NCI-H82 (cell line): ENCODE measurements at regions not wholly inside any gene's neighbourhood (a gene's known extent, or its start where the extent isn't known, plus 50 kb on each side); places are given as distances from the start of the nearest gene placed in this dataset.
A peak's percentile ranks its signal among the peaks of the same experiment; 100 is the strongest.
"Not testable (repeated sequence)": the region's sequence is repeated elsewhere in the genome, so short reads cannot be mapped to it uniquely, and the experiment has no call there.

Experiments used
- DNase-seq: peaks from one replicate; lab custom pipeline; 2025; lab: John Stamatoyannopoulos, UW

GRCh38 chr12:87094356-87094755, 838.2 kb upstream of the MGAT4C start:
- DNase-seq = no peak

- DNase-seq = peak; percentile 14
Observed at GRCh38 chr12:87092421-87092820, 836.2 kb upstream of the MGAT4C start.

- DNase-seq = no peak
Observed at GRCh38 chr12:87086118-87086891, 830.1 kb upstream of the MGAT4C start.

DNA sequence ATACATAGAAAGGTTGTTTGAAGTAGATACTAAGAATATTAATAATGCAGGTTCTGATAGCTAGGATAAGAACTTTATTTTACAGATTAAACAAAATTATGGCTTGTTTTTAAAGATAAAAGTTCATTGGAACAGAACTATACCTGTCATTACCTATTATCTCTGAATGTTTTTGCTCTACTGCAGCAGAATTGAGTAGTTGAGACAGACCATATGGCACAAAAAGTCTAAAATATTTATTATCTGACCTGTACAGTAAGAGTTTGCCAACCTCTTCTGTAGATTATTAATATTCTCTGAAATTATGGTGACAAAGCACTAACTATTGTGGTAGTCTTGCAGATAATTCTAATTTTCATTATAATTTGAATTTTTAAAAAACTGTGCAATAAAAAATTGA, 829.1 kb upstream of the MGAT4C start:
- DNase-seq = no peak

GRCh38 chr12:87082756-87083155, 826.6 kb upstream of the MGAT4C start:
- no peak for DNase-seq

DNA sequence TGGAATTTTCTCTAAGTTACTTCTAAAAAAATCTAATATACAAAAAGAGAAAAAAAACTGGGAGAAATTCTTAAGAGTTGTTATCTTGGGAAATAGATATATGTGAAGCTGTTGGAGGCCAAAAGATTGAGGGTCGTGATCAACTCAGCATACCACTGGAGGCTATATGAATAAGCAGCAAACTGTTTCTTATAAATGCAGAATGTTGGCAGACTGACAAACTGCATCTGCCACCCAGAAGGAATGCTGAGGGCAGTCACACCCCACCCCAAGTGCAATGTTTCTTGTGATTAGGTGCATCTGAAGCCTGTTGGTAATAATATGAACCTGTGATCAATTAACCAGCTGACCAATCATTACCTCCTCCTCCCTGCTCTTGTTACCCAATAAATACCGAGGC, 818.6 kb upstream of the MGAT4C start:
- DNase-seq = no peak

DNA sequence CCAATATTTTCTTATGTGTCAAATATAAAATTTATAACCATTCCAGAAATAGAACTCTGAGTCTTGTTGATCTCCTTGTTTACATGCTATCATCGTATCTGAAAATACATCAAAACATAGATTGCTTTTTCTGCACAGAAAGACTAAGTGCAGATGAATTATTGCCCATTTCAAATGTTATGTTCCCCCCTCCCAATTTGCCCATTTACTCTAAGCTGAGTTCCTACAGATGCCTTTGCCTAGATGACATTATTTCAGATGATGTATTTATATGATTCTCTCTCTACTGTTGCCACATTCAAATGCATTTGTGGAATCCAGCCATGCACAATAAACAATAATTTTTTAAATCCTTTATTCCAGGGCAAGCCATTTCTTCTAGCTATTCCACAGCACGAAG, 810.1 kb upstream of the MGAT4C start:
- no peak for DNase-seq

DNA sequence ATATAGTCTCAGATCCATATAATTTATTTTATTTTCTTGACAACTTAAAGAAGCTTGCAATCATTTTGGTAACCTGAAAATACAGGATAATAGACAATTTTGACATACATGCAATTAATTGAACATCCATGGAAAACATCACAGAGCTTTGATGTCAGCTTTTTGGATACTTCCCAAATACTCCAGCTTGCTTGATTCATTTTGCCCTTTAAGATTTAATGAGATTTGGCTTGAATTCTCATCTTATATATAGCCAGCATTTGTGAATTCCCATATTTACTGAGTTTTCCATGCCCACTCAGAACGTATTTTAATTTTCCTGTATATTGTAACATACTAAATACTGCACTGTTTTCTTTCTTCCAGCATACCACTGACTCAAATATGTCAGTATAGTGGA, 803.0 kb upstream of the MGAT4C start:
- no peak for DNase-seq

- no peak for DNase-seq
Observed at GRCh38 chr12:87054226-87054625, 798.0 kb upstream of the MGAT4C start.

DNA sequence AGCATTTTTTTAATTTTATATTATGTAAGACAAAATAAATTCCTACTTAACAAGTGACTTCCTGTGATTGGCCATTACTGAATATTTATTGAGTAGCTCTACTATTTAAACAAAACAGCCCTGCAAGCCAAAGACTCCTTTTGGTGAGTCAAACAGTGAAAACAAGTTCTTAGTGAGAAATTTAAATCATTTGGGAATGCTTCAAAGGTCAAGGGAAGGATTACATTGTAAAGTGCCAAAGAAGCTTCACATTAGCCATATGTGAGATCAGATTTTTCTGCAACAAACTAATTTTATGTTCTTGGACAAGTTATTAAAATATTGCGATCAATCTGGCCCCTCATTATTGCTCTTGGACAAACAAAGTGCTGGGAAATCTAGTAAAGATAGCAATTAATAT, 795.4 kb upstream of the MGAT4C start:
- DNase-seq = no peak

DNA sequence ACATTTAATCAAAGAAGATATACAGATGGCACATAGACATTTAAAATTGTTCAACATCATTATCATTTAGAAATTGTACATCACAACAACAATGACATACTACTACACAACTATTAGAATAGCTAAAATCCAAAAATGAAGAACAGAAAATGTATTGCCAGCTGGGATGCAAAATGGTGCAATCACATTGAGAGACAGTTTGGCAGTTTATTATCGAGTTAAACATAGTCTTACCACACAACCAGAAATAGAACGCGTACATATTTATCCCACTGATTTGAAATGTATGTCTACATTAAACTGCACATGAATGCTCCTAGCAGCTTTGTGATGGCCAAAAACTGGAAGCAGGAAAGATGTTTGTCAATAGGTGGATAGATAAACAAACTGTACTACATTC, 791.5 kb upstream of the MGAT4C start:
- DNase-seq = no peak

- no peak for DNase-seq
Observed at GRCh38 chr12:87039536-87039935, 783.3 kb upstream of the MGAT4C start.

- no peak for DNase-seq
Observed at GRCh38 chr12:87038098-87038497, 781.9 kb upstream of the MGAT4C start.

GRCh38 chr12:87025976-87026375, 769.8 kb upstream of the MGAT4C start:
- no peak for DNase-seq

GRCh38 chr12:87021400-87021799, 765.2 kb upstream of the MGAT4C start:
- no peak for DNase-seq

DNA sequence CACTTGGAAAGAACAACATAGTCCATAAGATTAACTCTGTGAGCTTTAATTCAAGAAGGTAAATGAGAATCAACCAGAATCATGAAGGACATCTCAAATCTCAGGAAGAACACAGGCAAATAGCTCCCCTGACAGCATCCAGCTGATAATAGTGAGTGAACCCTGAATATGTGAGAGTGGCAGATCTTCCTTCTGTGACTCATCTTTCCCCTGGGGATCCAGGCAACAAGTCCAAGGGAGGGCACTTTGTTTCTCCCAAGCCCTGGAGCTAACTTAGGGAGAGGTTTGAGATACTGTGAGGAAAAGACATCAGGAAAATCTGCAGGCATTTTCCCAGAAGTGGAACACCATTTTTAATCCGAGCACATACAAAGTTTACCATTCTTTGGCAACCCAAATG, 763.9 kb upstream of the MGAT4C start:
- no peak for DNase-seq

GRCh38 chr12:87015352-87015751, 759.2 kb upstream of the MGAT4C start:
- no peak for DNase-seq

- no peak for DNase-seq
Observed at GRCh38 chr12:87008785-87009384, 752.7 kb upstream of the MGAT4C start.

DNA sequence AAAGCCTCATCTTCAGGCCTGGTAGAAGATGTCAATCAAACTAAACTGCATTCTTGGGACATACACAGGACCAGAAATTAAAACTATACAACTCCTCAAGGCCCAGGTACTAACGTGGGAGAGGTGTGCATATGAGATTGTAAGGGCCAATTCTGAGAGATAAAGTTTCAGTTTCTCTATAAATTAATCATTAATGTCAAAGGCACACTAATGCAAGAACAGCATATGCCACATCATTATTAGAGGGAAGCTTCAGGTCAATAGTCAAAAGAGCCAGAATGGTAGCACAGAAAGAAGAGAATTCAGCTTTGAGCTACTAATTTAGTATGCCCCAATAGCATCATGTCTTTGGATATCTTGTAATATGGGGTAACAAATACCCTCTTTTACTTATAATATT, 744.9 kb upstream of the MGAT4C start:
- no peak for DNase-seq

- no peak for DNase-seq
Observed at GRCh38 chr12:86985298-86985697, 729.1 kb upstream of the MGAT4C start.

- not testable (repeated sequence) for DNase-seq
Observed at GRCh38 chr12:86970595-86970994, 714.4 kb upstream of the MGAT4C start.

DNA sequence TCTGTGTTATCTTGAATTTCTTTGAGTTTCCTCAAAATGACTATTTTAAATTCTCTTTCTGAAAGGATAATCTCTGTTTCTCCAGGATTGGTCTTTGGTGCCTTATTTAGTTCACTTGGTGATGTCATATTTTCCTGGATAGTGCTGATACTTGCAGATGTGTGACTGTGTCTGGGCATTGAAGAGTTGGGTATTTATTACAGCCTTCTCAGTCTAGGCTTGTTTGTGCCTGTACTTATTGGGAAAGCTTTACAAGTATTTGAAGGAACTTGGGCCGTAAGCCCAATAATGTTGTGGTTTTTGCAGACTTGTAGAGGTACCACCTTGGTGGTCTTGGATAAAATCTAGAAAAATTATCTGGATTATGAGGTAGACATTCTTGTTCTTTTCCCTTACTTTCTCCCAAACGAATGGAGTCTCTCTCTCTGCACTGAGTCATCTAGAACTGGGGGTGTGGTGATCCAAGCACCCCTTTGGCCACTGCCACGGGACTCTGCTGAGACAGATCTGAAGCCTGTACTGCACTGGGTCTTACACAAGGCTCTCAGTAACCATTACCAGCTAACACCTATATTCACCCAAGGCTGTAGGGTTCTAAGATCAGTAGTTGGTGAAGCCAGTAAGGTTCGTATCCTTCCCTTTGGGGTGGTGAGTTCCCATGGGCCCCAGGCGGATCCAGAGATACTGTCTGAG, 703.7 kb upstream of the MGAT4C start:
- DNase-seq = no peak

GRCh38 chr12:86950444-86950843, 694.3 kb upstream of the MGAT4C start:
- no peak for DNase-seq
